Right kidney (tissue), 1 donor: ENCODE measurements at regions not wholly inside any gene's neighbourhood (a gene's known extent, or its start where the extent isn't known, plus 50 kb on each side); places are given as distances from the start of the nearest gene placed in this dataset.

Experiments used
- DNase-seq: peaks from one replicate; pipeline ENCODE4 v3.0.0-alpha.2; 2016

DNA sequence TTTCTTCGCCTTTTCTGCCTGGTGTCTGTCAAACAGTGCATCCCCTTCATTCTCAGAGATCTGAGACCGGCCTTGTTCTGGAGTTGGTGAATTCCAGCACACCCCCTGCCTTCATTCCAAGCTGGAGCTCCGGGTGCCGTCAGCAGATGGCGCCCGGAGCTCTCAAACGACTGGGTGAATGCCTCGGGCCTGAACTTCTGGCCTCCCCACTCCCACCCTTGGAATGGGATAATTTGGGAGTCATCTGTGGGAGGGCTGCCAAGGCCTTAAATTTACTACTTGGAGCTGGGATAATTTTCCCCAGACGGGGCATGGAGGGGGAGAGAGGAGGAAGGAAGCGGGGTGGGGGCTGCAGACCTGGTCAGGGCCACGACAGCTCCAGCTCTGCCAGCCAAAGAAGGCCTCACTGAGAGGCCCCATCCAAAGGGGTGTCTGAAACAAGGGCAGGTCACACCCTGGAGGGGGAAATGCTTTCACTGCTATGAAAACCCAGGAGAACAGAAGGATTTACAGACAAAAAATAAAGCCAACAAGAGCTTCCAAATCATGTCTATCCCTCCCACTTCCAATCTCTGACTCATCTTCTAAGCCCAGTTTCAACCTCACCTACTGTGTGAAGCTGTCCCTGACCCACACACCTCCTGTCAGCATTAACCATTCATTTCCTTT is 187.9 kb downstream of the OPA1 start:
- peak; percentile 81 for DNase-seq

DNA sequence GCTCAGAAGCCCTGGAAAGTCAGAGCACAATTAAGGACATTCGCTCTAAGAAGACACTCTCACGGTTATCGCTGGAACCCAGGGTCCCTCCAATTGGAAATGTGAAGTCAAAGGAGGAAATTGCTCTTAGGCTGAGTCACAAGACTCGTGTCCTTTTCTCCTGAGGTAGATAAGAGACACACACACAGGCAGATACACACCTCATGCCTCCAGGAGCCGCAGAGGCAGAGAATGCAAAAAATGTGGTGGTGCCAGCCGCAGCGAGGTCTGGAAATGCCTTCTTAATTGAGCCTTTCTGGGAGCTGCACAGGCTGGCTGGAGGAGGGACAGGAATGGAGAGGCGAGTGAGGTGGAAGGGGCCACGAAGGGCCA is 189.3 kb downstream of the OPA1 start:
- no peak for DNase-seq

GRCh38 chr3:193782747-193783146 is 189.7 kb downstream of the OPA1 start:
- DNase-seq: no peak

- DNase-seq: no peak
Observed at GRCh38 chr3:193783166-193783896, 190.3 kb downstream of the OPA1 start.

DNA sequence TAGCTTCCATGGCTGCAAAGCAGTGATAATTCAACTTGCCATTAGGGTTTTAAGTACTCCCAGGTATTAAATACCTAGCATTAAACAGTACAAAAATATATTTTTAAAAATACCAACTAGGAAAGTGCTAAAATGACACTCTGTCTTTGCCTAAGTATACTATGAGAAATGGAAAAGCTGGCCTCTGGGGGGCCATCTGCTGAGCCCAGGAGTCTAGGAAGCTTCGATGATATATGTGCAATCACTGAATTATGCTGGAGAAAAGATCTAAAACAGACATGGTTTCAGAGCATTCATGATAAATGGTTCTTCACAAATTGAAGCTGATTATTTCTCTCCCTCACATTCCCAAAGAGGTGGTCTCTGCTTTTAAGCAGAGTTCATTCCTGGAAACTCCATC is 191.8 kb downstream of the OPA1 start:
- DNase-seq: no peak

GRCh38 chr3:193787496-193787870 is 194.5 kb downstream of the OPA1 start:
- no peak for DNase-seq

GRCh38 chr3:193788189-193788991 is 195.4 kb downstream of the OPA1 start:
- DNase-seq: peak; percentile 74

- DNase-seq: no peak
Observed at GRCh38 chr3:193789455-193789854, 196.4 kb downstream of the OPA1 start.

- no peak for DNase-seq
Observed at GRCh38 chr3:193790086-193790990, 197.3 kb downstream of the OPA1 start.

- no peak for DNase-seq
Observed at GRCh38 chr3:193791041-193792032, 198.3 kb downstream of the OPA1 start.

- DNase-seq: no peak
Observed at GRCh38 chr3:193793123-193793522, 200.1 kb downstream of the OPA1 start.

GRCh38 chr3:193794002-193794881 is 201.2 kb downstream of the OPA1 start:
- no peak for DNase-seq

DNA sequence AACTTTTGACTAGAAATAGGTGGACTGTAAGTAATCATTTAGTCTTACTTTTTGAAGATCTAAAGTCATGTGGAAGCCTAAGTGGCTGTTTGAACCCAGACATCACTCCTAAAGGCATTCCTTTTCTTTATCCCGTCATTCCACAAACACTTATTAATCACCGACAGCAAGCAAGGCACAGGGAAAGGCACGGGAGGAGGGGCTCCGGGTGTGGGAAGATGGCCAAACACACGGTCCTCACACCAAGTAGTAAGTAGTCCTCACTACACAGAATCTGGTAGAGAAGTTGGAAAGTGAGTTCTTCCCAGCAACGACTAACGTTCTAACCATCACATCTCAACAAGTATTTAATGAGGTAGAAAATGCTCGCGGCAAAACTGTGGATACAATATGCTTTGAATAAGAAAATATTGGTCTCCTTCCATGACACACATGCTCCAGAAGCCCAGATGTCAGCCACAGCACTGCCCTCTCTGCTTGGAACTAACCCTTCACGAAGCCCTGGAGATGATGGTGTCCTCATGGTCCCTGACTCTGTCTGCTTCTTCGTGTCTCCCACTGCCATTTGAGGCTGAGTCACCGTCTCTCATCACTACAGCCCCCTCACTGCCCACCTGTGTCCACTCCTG is 202.2 kb downstream of the OPA1 start:
- DNase-seq: no peak

DNA sequence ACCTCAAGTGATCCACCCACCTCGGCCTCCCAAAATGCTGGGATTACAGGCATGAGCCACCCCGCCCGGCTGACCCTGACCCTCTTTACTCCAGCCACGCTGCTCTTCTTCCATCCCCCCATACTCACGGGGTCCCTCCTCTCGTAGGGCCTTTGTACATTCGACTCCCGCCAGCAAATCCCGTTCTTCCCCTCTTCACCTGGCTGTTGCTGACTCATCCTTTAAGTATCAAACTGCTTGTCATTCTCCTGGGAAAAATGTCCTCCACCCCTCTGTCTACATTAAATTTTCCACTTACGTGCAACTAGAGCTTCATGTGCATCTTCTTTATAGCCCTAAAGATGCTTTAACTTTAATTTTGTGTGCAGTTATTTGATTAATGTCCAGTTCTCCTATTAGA is 203.1 kb downstream of the OPA1 start:
- no peak for DNase-seq

DNA sequence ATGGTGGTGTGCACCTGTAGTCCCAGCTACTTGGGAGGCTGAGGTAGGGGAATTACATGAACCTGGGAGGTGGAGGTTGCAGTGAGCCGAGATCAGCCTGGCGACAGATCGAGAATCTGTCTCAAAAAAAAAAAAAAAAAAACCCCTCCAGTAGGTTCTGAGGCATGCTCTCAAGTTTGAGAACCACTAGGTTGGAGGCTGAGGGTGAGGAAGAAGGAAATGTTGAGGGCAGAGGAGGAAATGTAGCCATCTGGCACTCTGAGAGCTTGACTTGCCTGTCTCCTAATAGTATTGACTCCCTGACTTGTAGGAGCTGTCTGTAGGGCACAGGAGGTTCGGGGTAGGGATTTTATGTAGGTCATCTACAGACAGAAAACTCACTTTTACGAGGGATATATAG is 204.6 kb downstream of the OPA1 start:
- DNase-seq: no peak

- DNase-seq: no peak
Observed at GRCh38 chr3:193798051-193798450, 205.0 kb downstream of the OPA1 start.

GRCh38 chr3:193800138-193801043 is 207.4 kb downstream of the OPA1 start:
- DNase-seq: no peak

- no peak for DNase-seq
Observed at GRCh38 chr3:193801097-193801496, 208.1 kb downstream of the OPA1 start.
